Smooth muscle cell (in vitro differentiated cells): ENCODE measurements at regions not wholly inside any gene's neighbourhood (a gene's known extent, or its start where the extent isn't known, plus 50 kb on each side); places are given as distances from the start of the nearest gene placed in this dataset.

Experiments used
- DNase-seq: peaks from one replicate; lab custom pipeline; 2025; ENCODE audit not compliant: unreplicated experiment; lab: John Stamatoyannopoulos, UW
- H2AFZ ChIP-seq: fragments of 200-600 bp; sonication (generic); 2 replicates; pipeline ENCODE4 v1.6.0; 2016; ENCODE audit warnings: antibody characterized with exemption, low read depth, mild to moderate bottlenecking
- H3F3A ChIP-seq: fragments of 200-600 bp; sonication (generic); 2 replicates; pipeline ENCODE4 v1.6.0; 2017; ENCODE audit warnings: antibody characterized with exemption, low read depth
- H3K27ac ChIP-seq: fragments of 200-600 bp; sonication (generic); 2 replicates; pipeline ENCODE4 v1.5.1; 2016; ENCODE audit warnings: low read depth, mild to moderate bottlenecking
- H3K27me3 ChIP-seq: fragments of 200-600 bp; sonication (generic); 2 replicates; pipeline ENCODE4 v1.6.1; 2016; ENCODE audit warnings: low read depth, mild to moderate bottlenecking
- H3K36me3 ChIP-seq: fragments of 200-600 bp; sonication (generic); 2 replicates; pipeline ENCODE4 v1.5.1; 2016; ENCODE audit warnings: low read depth
- H3K4me1 ChIP-seq: fragments of 200-600 bp; sonication (generic); 2 replicates; pipeline ENCODE4 v1.5.1; 2016; ENCODE audit warnings: low read depth
- H3K4me2 ChIP-seq: fragments of 200-600 bp; sonication (generic); 2 replicates; pipeline ENCODE4 v1.6.0; 2016; ENCODE audit warnings: mild to moderate bottlenecking
- H3K4me3 ChIP-seq: fragments of 200-600 bp; sonication (generic); 2 replicates; pipeline ENCODE4 v1.5.1; 2016; ENCODE audit warnings: mild to moderate bottlenecking
- H3K79me2 ChIP-seq: fragments of 200-600 bp; sonication (generic); 2 replicates; pipeline ENCODE4 v1.6.0; 2016; ENCODE audit warnings: low read depth, mild to moderate bottlenecking
- H3K9ac ChIP-seq: fragments of 200-600 bp; sonication (generic); 2 replicates; pipeline ENCODE4 v1.6.0; 2016; ENCODE audit warnings: low read depth
- H3K9me3 ChIP-seq: fragments of 200-600 bp; sonication (generic); replicated peaks from 2 replicates; pipeline ENCODE4 v1.5.1; 2016; ENCODE audit warnings: low read depth
- H4K20me1 ChIP-seq: fragments of 200-600 bp; sonication (generic); 2 replicates; pipeline ENCODE4 v1.6.0; 2016; ENCODE audit warnings: low read depth
- WGBS: methylation state at CpG from one replicate; pipeline ENCODE4 v1.1.7; 2016; ENCODE audit warnings: low lambda C conversion rate; 5-methylcytosine and 5-hydroxymethylcytosine counted together
- TF ChIP-seq, protein P1 (sequence below): fragments of 200-600 bp; sonication (generic); IDR thresholded peaks from 2 replicates; pipeline ENCODE4 v1.5.1; 2017; ENCODE audit warnings: borderline replicate concordance, mild to moderate bottlenecking, antibody characterized with exemption; ENCODE audit not compliant: insufficient read depth, poor library complexity, severe bottlenecking

DNA sequence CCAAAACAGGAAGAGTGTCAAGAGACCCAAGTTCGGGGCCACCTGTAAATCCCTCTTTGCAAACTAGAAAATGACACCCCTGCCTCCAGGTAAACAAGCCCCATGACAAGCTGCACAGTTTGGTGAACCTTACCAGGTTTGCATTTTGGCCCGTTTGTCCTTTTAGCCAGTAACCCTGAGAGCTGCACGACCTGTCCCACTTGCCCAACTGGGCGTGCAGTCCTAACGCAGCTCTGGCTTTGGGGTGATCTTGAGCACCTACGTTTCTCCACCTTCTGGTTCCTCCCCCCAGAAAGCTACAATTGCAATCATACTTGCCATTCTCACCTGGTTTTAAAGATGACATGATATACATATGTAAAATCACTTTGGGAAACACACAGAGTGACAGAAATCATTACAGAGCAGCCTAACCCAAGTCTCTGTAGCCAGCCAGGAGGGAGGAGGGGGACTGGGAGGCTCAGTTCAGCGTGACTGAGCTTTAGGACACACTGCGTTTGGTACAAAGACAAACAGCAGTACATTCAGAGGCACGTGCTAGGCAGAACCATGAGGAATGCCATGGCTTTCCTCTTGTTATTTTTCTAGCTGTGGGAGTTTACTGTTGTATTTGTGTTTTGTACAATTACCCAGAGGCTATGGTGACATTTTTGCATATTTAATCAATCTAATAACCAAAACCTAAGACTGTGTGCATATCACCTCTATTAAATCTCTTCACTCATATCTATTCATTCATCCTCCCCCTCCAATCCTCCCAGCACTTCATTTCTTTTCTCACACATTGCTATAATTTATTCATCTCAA is 304.0 kb downstream of the IRS1 start:
- no peak overlapping the region for H3K27ac ChIP-seq
- no peak overlapping the region for H3K4me2 ChIP-seq
- H3K36me3 ChIP-seq, result no peaks in the 10 kb centered on the region
- no peaks in the 10 kb centered on the region for H4K20me1 ChIP-seq
- no peak for DNase-seq
- H3K79me2 ChIP-seq, result no peaks in the 10 kb centered on the region
- no peaks in the 10 kb centered on the region for H3F3A ChIP-seq
- H3K9me3 ChIP-seq, result no peaks in the 10 kb centered on the region
- H3K4me3 ChIP-seq, result no peak overlapping the region
- H2AFZ ChIP-seq, result no peak overlapping the region
- TF ChIP-seq, protein P1, sequence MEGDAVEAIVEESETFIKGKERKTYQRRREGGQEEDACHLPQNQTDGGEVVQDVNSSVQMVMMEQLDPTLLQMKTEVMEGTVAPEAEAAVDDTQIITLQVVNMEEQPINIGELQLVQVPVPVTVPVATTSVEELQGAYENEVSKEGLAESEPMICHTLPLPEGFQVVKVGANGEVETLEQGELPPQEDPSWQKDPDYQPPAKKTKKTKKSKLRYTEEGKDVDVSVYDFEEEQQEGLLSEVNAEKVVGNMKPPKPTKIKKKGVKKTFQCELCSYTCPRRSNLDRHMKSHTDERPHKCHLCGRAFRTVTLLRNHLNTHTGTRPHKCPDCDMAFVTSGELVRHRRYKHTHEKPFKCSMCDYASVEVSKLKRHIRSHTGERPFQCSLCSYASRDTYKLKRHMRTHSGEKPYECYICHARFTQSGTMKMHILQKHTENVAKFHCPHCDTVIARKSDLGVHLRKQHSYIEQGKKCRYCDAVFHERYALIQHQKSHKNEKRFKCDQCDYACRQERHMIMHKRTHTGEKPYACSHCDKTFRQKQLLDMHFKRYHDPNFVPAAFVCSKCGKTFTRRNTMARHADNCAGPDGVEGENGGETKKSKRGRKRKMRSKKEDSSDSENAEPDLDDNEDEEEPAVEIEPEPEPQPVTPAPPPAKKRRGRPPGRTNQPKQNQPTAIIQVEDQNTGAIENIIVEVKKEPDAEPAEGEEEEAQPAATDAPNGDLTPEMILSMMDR, result no peak
- peaks cover 6% of the 10 kb centered on the region for H3K4me1 ChIP-seq
- H3K27me3 ChIP-seq, result no peaks in the 10 kb centered on the region
- 84% methylated on average over 9 of the region's 9 CpGs for WGBS
- H3K9ac ChIP-seq, result no peak overlapping the region

DNA sequence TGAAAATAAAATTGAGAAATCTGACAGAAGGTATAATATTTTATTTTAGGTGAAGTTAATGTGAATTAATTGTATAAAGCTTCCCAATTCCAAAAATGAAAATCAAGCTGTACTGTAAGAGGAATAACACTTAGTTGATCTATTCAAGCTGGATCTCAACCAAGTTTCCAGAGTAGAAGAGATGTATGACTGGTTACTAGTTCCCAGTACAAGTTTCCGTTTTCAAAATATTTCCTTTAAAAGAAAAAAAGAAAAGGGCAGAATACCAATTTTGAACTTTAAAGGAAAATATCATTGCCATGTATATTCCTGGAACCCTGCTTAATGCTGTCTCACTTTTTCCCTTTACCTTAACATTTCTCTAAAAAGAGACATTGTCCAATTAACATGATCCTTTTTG is 308.5 kb downstream of the IRS1 start:
- WGBS, result 87% methylated on average over 1 of the region's 1 CpG
- no peaks in the 10 kb centered on the region for H3F3A ChIP-seq
- H3K27ac ChIP-seq, result no peak overlapping the region
- H3K27me3 ChIP-seq, result no peaks in the 10 kb centered on the region
- TF ChIP-seq, protein P1, result no peak
- no peak overlapping the region for H2AFZ ChIP-seq
- no peaks in the 10 kb centered on the region for H4K20me1 ChIP-seq
- DNase-seq, result no peak
- H3K4me2 ChIP-seq, result no peak overlapping the region
- H3K79me2 ChIP-seq, result no peaks in the 10 kb centered on the region
- no peak overlapping the region for H3K9ac ChIP-seq
- H3K4me1 ChIP-seq, result peaks cover 3% of the 10 kb centered on the region
- no peaks in the 10 kb centered on the region for H3K9me3 ChIP-seq
- no peaks in the 10 kb centered on the region for H3K36me3 ChIP-seq
- no peak overlapping the region for H3K4me3 ChIP-seq

DNA sequence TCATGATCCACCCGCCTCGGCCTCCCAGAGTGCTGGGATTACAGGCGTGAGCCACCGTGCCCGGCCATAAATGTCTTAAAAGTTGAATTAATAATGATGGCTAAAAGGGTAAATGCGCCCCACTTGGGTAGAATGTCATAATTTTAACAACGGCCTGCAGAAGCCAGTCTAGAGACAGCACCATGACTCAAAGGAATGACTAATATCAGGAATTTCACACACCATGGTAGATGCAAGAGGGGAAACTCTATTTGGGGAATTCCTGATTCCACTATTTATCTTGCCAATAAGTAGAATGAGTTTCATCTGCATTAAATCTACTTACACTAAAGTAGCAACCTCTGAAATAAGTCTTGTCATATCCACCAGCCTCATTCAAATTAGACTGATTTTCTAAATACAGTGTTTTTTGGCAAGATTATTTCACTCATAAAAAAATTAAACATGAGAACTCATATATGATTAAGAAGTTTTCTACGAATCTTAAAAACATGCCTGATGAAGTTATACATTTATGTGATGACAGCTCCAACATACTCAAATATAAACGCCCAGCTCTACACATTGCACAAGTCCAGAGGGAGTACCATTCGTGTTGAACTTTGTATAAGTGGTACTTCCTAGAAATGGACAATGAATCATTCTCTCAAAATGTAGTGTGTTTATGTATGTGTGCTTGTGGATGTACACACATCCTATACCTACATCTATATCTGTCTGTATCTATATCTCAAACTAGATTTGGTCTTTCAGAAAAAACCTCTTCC is 309.7 kb downstream of the IRS1 start:
- H3K4me1 ChIP-seq, result peaks cover under 1% of the 10 kb centered on the region
- H3K4me3 ChIP-seq, result no peak overlapping the region
- no peak overlapping the region for H2AFZ ChIP-seq
- no peaks in the 10 kb centered on the region for H3F3A ChIP-seq
- WGBS, result 49% methylated on average over 10 of the region's 10 CpGs
- no peak overlapping the region for H3K9ac ChIP-seq
- H3K27ac ChIP-seq, result peak overlapping the region; percentile 77
- no peaks in the 10 kb centered on the region for H3K27me3 ChIP-seq
- no peaks in the 10 kb centered on the region for H4K20me1 ChIP-seq
- H3K9me3 ChIP-seq, result no peaks in the 10 kb centered on the region
- H3K36me3 ChIP-seq, result no peaks in the 10 kb centered on the region
- DNase-seq, result no peak
- TF ChIP-seq, protein P1, result no peak
- H3K4me2 ChIP-seq, result peak overlapping the region; percentile 26
- H3K79me2 ChIP-seq, result no peaks in the 10 kb centered on the region
